Left kidney (tissue), 1 donor: ENCODE measurements at regions not wholly inside any gene's neighbourhood (a gene's known extent, or its start where the extent isn't known, plus 50 kb on each side); places are given as distances from the start of the nearest gene placed in this dataset.

Experiments
- DNase-seq: peaks from one replicate; pipeline ENCODE4 v3.0.0-alpha.2; 2013

- DNase-seq = no peak
These were observed 124.9 kb upstream of the MED13L start for GRCh38 chr12:116402163-116402939.

GRCh38 chr12:116403546-116403945 is 126.1 kb upstream of the MED13L start:
- no peak for DNase-seq

GRCh38 chr12:116404247-116404646 is 126.8 kb upstream of the MED13L start:
- DNase-seq = no peak

GRCh38 chr12:116404913-116405611 is 127.6 kb upstream of the MED13L start:
- DNase-seq = no peak

- no peak for DNase-seq
These were observed 129.0 kb upstream of the MED13L start for GRCh38 chr12:116406529-116406928.

- DNase-seq = no peak
These were observed 131.2 kb upstream of the MED13L start for GRCh38 chr12:116408489-116409250.

GRCh38 chr12:116411977-116412376 is 134.5 kb upstream of the MED13L start:
- no peak for DNase-seq

- no peak for DNase-seq
These were observed 137.4 kb upstream of the MED13L start for GRCh38 chr12:116414891-116415290.

GRCh38 chr12:116415408-116416108 is 138.1 kb upstream of the MED13L start:
- no peak for DNase-seq

GRCh38 chr12:116416166-116416565 is 138.7 kb upstream of the MED13L start:
- DNase-seq = no peak

GRCh38 chr12:116418551-116418950 is 140.6 kb upstream of the MAP1LC3B2 start:
- DNase-seq = no peak

GRCh38 chr12:116420227-116420880 is 138.8 kb upstream of the MAP1LC3B2 start:
- no peak for DNase-seq

GRCh38 chr12:116421785-116422538 is 137.2 kb upstream of the MAP1LC3B2 start:
- no peak for DNase-seq

GRCh38 chr12:116423094-116423493 is 136.1 kb upstream of the MAP1LC3B2 start:
- DNase-seq = no peak

- DNase-seq = no peak
These were observed 133.7 kb upstream of the MAP1LC3B2 start for GRCh38 chr12:116425256-116426193.

GRCh38 chr12:116426391-116427136 is 132.6 kb upstream of the MAP1LC3B2 start:
- peak; percentile 51 for DNase-seq

GRCh38 chr12:116427200-116427930 is 131.8 kb upstream of the MAP1LC3B2 start:
- peak; percentile 60 for DNase-seq

GRCh38 chr12:116429826-116430360 is 129.3 kb upstream of the MAP1LC3B2 start:
- DNase-seq = no peak
